ENCODE measurements at regions not wholly inside any gene's neighbourhood (a gene's known extent, or its start where the extent isn't known, plus 50 kb on each side); places are given as distances from the start of the nearest gene placed in this dataset.

GRCh38 chrX:14083783-14084182 lies 54.1 kb upstream of the GEMIN8 start:
- no peak for DNase-seq
- no peak overlapping the region for H3K4me3 ChIP-seq (ENCODE audit: low read length)
- no peaks in the 10 kb centered on the region for H3K9me3 ChIP-seq (replicated peaks; ENCODE audit: control insufficient read depth, low read depth, low read length)
- no peaks in the 10 kb centered on the region for H3K36me3 ChIP-seq (ENCODE audit: control insufficient read depth, insufficient read depth, low read length)
- no peak overlapping the region for H3K27ac ChIP-seq (ENCODE audit: low read length)
- no peaks in the 10 kb centered on the region for H3K4me1 ChIP-seq (ENCODE audit: control insufficient read depth, insufficient read depth, low read length)
- peaks cover 6% of the 10 kb centered on the region for H3K27me3 ChIP-seq (ENCODE audit: control insufficient read depth, insufficient read depth, low read length)

GRCh38 chrX:14079891-14080430 lies 50.3 kb upstream of the GEMIN8 start:
- peaks cover 8% of the 10 kb centered on the region for H3K27me3 ChIP-seq (ENCODE audit: control insufficient read depth, insufficient read depth, low read length)

More at GRCh38 chrX:14079891-14080430, 50.3 kb upstream of the GEMIN8 start:
- H3K4me3 ChIP-seq (ENCODE audit: low read length) = no peak overlapping the region
- H3K27ac ChIP-seq (ENCODE audit: low read length) = no peak overlapping the region
- no peaks in the 10 kb centered on the region for H3K36me3 ChIP-seq (ENCODE audit: control insufficient read depth, insufficient read depth, low read length)
- H3K9me3 ChIP-seq (replicated peaks; ENCODE audit: control insufficient read depth, low read depth, low read length) = no peaks in the 10 kb centered on the region
- DNase-seq = no peak
- WGBS (ENCODE audit: insufficient coverage) = no CpG with 5 or more reads among the region's 2 CpGs
- no peaks in the 10 kb centered on the region for H3K4me1 ChIP-seq (ENCODE audit: control insufficient read depth, insufficient read depth, low read length)
